ENCODE measurements at regions not wholly inside any gene's neighbourhood (a gene's known extent, or its start where the extent isn't known, plus 50 kb on each side); places are given as distances from the start of the nearest gene placed in this dataset.

DNA sequence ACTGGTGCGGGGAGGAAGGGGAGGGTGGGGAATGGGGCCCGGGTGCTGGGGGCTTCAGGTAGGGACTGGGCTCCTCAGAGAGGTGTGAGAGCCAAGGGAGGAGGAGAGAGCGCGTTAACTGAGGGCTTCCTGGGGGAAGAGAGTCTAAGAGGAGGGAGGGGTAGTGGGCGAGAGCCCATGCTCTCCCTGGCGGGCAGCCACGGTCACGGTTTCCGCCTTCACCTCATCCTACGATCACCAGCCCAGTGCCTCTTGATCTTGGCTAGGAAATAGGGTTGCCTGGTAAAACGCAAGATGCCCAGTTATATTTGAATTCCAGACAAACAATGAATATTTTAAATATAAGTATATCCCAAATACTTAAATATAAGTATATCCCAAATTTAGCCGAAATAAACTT is 60.8 kb upstream of the GRPEL1 start:
- no peak for ATAC-seq (ENCODE audit: poor library complexity)

DNA sequence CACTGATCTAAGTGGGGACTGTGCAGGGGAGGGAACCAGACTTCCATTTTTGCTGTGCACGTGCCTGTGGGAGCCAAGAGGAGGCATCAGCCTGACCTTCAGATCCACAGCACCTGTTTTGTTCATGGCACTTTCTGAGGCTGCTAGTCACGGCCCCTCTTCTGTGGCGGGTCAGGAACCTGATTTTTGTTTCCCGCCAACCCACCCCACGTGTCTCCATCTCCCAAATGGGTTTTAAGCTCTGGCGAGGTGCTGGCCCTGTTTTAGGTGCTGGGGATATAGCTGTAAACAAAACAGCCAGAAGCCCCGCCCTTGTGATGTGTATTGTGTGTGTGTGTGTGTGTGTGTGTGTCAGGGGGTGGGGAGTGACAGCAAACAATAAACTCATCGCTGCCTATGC is 60.4 kb upstream of the GRPEL1 start:
- DNase-seq = no peak
- no peak for ATAC-seq (ENCODE audit: poor library complexity)
- intact Hi-C loops (cut with DNase I) = no loop called here

More for the DNA sequence above, 60.8 kb upstream of the GRPEL1 start:
- intact Hi-C loops (cut with DNase I) = no loop called here
- no peak for DNase-seq

DNA sequence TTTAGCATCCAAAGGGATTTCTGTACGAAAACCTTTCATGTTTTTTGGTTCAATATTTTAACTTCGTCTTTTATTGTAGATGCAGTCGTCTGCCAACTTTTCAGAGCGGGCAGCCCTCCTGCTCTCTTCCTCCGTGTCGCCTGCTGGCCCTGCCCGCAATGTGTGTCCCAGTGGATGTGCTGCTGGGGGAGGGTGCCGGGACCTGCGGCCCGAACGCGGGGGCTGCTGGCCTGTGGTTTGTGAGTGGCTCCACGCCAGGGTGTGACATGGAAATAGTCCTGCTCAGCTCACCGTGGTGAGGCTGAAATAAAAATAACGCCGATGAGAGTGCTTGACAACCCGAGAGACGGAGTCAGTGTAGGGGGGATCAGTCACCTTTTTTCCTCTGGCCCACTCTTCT is 59.7 kb upstream of the GRPEL1 start:
- ATAC-seq (ENCODE audit: poor library complexity) = no peak
- intact Hi-C loops (cut with DNase I) = no loop called here
- no peak for DNase-seq

DNA sequence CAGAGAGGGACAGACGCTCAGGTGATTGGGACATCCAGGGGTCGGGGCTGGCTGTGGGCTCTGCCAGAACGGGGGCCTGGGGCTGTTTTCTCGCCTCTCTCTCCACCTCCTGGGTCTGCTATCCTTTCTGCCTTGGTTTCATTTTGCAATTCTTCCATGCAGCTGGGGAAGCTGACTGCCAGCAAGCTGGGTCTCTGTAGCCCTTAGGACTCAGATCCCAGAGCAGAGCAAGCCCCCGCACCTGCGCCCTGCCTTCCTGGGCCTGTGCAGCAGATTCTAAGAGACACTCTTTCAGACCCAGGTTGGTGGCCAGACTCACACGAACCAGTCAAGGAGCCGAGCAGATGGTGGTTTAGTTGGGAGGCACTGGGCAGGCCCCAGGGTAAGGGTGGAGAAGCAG is 59.1 kb upstream of the GRPEL1 start:
- intact Hi-C loops (cut with DNase I) = no loop called here
- no peak for ATAC-seq (ENCODE audit: poor library complexity)

DNA sequence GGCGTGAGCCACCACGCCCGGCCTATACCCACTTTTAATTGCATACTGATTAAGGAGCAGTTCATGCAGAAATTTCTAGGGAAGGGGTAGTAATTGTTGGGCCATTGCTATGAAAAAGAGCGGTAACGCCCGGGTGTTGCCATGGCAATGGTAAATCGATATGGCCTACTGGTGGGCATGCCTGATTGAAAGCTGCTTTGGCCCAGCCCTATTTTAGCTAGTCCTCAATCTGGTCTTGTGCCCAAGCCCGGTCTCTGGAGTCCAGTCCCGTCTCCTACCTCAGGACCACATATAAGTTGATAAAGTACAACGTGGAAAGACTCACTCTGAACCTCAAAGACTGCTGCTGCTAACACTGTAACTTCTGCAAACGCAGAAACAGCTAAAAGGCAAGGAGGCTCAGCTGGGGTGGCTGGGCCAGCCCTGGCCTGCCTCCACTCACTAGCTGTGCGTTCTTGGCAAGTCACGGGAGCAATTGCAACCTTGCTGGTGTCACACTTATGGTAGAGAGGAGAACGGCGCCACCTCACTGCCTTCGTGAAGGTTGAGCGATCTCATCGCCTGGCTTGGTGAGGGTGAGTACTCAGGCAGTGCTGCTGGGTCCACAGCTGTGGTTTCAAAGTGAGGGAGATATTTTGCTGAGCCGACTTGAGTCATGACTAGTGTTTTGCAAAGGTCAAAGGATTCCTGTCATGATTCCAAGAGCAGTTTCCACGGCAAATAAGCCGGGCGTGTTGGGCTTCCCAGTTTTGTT is 57.0 kb upstream of the GRPEL1 start:
- DNase-seq = no peak

More for the DNA sequence above, 59.1 kb upstream of the GRPEL1 start:
- DNase-seq = no peak

DNA sequence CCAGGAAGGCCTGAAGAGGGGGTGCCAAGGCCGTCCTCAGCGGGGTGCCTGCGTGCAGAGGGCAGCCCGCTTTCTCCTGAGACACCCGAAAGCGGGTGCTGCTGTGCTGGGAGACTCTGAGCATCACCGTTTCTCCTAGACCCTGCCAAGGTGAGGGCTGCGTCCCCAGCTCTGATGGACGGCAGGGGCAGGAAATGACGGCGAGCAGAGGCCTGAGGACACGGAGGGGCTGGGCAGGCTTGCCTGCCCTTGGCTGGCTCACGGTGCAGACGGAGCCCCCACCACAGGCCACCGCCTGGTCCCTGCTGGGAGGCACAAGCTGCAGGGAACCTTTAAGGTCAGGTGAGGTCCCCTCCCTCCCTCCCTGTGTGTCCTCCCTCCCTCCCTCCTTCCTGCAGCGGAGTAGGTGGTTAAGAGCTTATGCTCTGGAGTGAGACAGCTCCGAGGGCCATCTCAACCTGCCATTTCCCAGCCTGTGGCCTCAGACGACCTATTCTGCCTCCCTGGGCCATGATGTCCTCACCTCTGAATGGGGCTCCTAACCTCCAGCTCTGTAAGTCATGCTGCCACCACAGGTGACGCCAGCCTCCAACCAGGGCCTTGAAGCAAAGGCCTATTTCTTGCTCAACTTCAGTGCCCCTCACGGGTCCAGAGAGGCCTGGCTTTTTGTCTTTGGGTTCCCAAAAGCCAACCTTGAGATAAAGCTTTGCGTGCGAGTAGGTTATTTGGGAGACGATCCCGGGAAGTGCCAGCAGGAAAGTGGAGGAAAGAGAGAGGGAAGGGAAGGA is 54.2 kb upstream of the GRPEL1 start:
- ATAC-seq (ENCODE audit: poor library complexity) = no peak
- intact Hi-C loops (cut with DNase I) = no loop called here
- peak; percentile 24 for DNase-seq

More for the DNA sequence above, 57.0 kb upstream of the GRPEL1 start:
- intact Hi-C loops (cut with DNase I) = no loop called here
- peak; percentile 65 for ATAC-seq (ENCODE audit: poor library complexity)

DNA sequence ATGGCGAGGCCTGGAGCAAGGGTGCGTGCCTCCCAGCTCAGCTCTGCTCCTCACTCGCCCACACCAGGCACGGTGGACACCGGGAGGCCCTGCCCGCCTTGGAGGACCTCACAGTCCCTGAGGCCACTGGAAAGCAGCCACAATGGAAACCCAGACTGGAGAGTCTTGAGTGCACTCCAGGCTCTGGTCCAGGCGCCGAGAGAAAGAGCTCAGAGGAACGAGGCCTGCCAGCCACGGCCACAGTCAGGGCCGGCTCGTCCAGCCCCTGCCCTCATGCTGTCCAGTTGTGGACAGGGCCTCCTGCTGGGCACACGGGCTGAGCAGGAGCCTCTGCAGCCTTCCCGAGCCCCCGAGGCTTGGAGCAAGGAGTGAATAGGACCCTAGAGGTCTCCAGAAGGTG is 53.3 kb upstream of the GRPEL1 start:
- ATAC-seq (ENCODE audit: poor library complexity) (no peak), DNase-seq (peak; percentile 57)
- intact Hi-C loops (cut with DNase I) = no loop called here

DNA sequence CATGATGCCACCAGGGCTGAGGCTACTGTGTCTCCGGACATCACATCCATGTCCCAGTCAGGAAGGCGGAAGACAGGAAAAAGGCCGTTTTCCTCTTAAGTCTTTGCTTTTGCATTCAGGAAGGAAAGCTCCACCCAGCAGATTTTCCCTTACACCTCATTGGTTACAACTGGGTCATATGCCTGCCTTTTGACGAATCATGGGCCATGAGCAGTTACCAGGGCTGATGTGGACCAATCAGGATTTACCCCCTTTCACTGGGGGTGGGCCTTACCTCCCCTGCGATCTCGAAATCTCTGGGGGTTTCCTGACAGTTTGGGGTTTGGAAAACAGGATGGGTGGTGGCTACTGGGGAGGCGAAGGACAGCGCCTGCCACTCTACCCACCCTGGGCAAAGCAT is 52.5 kb upstream of the GRPEL1 start:
- no peak for ATAC-seq (ENCODE audit: poor library complexity)
- intact Hi-C loops (cut with DNase I) = no loop called here
- DNase-seq = no peak

DNA sequence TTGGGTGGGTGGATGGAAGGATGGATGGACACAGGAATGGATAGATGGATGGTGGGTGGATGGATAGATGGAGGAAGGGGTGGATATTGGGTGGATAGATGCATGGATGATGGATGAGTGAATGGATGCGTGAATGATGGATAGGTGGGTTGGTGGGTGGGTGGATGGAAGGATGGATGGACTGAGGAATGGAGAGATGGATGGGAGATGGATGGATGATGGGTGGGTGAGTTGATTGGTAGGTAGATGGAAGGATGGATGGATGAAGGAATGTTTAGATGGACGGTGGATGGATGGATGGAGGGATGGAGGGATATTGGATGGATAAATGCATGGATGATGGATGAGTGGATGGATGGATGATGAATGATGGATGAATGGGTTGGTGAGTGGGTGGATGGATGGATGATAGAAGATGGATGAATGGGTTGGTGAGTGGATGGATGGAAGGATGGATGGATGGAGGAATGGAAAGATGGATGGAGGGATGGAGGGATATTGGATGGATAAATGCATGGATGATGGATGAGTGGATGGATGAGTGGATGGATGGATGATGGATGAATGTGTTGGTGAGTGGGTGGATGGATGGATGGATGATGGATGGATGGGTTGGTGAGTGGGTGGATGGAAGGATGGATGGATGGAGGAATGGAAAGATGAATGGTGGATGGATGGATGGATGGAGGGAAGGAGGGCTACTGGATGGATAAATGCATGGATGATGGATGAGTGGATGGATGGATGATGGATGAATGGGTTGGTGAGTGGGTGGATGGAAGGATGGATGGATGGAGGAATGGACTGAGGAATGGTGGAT is 50.4 kb upstream of the GRPEL1 start:
- no peak for ATAC-seq (ENCODE audit: poor library complexity)
- intact Hi-C loops (cut with DNase I) = no loop called here
- no peak for DNase-seq

Measured in Right ventricle myocardium superior (tissue), 1 donor.